GM04503 (cell line): ENCODE measurements at regions not wholly inside any gene's neighbourhood (a gene's known extent, or its start where the extent isn't known, plus 50 kb on each side); places are given as distances from the start of the nearest gene placed in this dataset.

Experiments
- DNase-seq: peaks from one replicate; pipeline ENCODE4 v3.0.0-alpha.2; 2012; ENCODE audit warnings: low read depth

- DNase-seq, result no peak
These were observed 515.3 kb downstream of the EPHB1 start for GRCh38 chr3:135310317-135310716.

- no peak for DNase-seq
These were observed 516.6 kb downstream of the EPHB1 start for GRCh38 chr3:135311699-135312098.

GRCh38 chr3:135314237-135314636 is 519.2 kb downstream of the EPHB1 start:
- no peak for DNase-seq

GRCh38 chr3:135324301-135324700 is 529.2 kb downstream of the EPHB1 start:
- no peak for DNase-seq

GRCh38 chr3:135325096-135325495 is 530.0 kb downstream of the EPHB1 start:
- DNase-seq, result no peak

GRCh38 chr3:135325726-135326235 is 530.7 kb downstream of the EPHB1 start:
- DNase-seq, result no peak

- DNase-seq, result no peak
These were observed 531.8 kb downstream of the EPHB1 start for GRCh38 chr3:135326851-135327250.

- DNase-seq, result no peak
These were observed 533.0 kb downstream of the EPHB1 start for GRCh38 chr3:135328036-135328435.

- DNase-seq, result no peak
These were observed 534.4 kb downstream of the EPHB1 start for GRCh38 chr3:135329479-135329878.

- DNase-seq, result no peak
These were observed 542.1 kb downstream of the EPHB1 start for GRCh38 chr3:135337192-135337591.

GRCh38 chr3:135348690-135349089 is 553.6 kb downstream of the EPHB1 start:
- no peak for DNase-seq

- DNase-seq, result no peak
These were observed 554.3 kb downstream of the EPHB1 start for GRCh38 chr3:135349254-135349948.

GRCh38 chr3:135352213-135352612 is 557.2 kb downstream of the EPHB1 start:
- no peak for DNase-seq

- no peak for DNase-seq
These were observed 567.8 kb downstream of the EPHB1 start for GRCh38 chr3:135362889-135363288.

- DNase-seq, result no peak
These were observed 569.6 kb downstream of the EPHB1 start for GRCh38 chr3:135364676-135365075.

GRCh38 chr3:135366816-135367215 is 571.8 kb downstream of the EPHB1 start:
- no peak for DNase-seq

- DNase-seq, result no peak
These were observed 573.3 kb downstream of the EPHB1 start for GRCh38 chr3:135368316-135368715.

GRCh38 chr3:135368781-135369180 is 573.7 kb downstream of the EPHB1 start:
- DNase-seq, result no peak

- DNase-seq, result no peak
These were observed 579.5 kb downstream of the EPHB1 start for GRCh38 chr3:135374571-135374970.

GRCh38 chr3:135382188-135382587 is 583.3 kb upstream of the PPP2R3A start:
- DNase-seq, result no peak

GRCh38 chr3:135382621-135383020 is 582.9 kb upstream of the PPP2R3A start:
- no peak for DNase-seq

- DNase-seq, result no peak
These were observed 582.2 kb upstream of the PPP2R3A start for GRCh38 chr3:135383301-135383700.

GRCh38 chr3:135392151-135392550 is 573.4 kb upstream of the PPP2R3A start:
- no peak for DNase-seq

GRCh38 chr3:135393159-135393558 is 572.4 kb upstream of the PPP2R3A start:
- DNase-seq, result no peak
